ENCODE measurements at regions not wholly inside any gene's neighbourhood (a gene's known extent, or its start where the extent isn't known, plus 50 kb on each side); places are given as distances from the start of the nearest gene placed in this dataset.

DNA sequence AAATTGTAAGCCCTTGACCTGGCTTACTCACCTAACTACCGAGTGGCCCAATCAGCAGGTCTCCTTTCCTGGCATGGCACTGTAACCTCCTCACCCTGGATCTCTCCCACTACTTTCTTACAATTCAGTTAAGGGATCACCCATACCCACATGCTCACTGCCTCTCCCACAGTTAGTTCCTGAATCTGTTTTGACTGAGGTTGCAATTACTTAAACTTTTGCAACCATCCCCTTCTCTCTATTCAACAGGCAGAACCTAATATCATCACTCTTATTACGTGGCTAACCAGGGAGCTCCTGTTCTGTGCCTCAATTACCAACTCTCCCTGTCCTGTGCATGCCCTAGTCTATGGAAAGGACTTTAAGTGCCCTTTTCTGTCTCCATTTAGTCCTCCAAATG, 84.2 kb upstream of the IKZF1 start:
- in situ Hi-C loops (cut with MboI; ENCODE audit: low sequenced_read_pairs in 4 of 4) (loop anchor here in 2 of 4 donors (25.0 kb wide), 2 partner anchors 192 to 467 kb away; no protein-coding TSS in a partner anchor), intact Hi-C loops (cut with DNase I; ENCODE audit: low total_unique reads) (no loop called here)
- no peak for TF ChIP-seq POLR2A (IDR thresholded peaks at IDR 0.05)
- TF ChIP-seq, protein P1, sequence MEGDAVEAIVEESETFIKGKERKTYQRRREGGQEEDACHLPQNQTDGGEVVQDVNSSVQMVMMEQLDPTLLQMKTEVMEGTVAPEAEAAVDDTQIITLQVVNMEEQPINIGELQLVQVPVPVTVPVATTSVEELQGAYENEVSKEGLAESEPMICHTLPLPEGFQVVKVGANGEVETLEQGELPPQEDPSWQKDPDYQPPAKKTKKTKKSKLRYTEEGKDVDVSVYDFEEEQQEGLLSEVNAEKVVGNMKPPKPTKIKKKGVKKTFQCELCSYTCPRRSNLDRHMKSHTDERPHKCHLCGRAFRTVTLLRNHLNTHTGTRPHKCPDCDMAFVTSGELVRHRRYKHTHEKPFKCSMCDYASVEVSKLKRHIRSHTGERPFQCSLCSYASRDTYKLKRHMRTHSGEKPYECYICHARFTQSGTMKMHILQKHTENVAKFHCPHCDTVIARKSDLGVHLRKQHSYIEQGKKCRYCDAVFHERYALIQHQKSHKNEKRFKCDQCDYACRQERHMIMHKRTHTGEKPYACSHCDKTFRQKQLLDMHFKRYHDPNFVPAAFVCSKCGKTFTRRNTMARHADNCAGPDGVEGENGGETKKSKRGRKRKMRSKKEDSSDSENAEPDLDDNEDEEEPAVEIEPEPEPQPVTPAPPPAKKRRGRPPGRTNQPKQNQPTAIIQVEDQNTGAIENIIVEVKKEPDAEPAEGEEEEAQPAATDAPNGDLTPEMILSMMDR (IDR thresholded peaks at IDR 0.05 in 4 of 5, conservative IDR thresholded peaks at IDR 0.05 in 1 of 5), result no peak
- Histone ChIP-seq H3K4me1 (no peaks in the 10 kb centered on the region), H3K9me3 (peaks cover 0 to 6% (median 0%) of the 10 kb centered on the region in 3 donors), H3K36me3 (no peaks in the 10 kb centered on the region), H3K27ac (no peak overlapping the region), H3K4me3 (no peak overlapping the region), H3K27me3 (no peaks in the 10 kb centered on the region)
- ATAC-seq (no peak), DNase-seq (no peak)

- Histone ChIP-seq H3K27ac (no peak overlapping the region), H3K27me3 (no peaks in the 10 kb centered on the region), H3K4me1 (no peaks in the 10 kb centered on the region), H3K4me3 (no peak overlapping the region), H3K36me3 (no peaks in the 10 kb centered on the region), H3K9me3 (peaks cover 0 to 6% (median 0%) of the 10 kb centered on the region in 3 donors)
- intact Hi-C loops (cut with DNase I; ENCODE audit: low total_unique reads) (no loop called here), in situ Hi-C loops (cut with MboI; ENCODE audit: low sequenced_read_pairs in 4 of 4) (loop anchor here in 2 of 4 donors (25.0 kb wide), 2 partner anchors 194 to 469 kb away; no protein-coding TSS in a partner anchor)
- TF ChIP-seq POLR2A (IDR thresholded peaks at IDR 0.05), result no peak
- TF ChIP-seq, protein P1 (IDR thresholded peaks at IDR 0.05 in 4 of 5, conservative IDR thresholded peaks at IDR 0.05 in 1 of 5), result no peak
- ATAC-seq, result no peak
- no peak for DNase-seq
Measured at GRCh38 chr7:50217821-50218281, 86.7 kb upstream of the IKZF1 start.

- Histone ChIP-seq H3K9me3 (peaks cover 0 to 1% (median 0%) of the 10 kb centered on the region in 3 donors), H3K4me1 (no peaks in the 10 kb centered on the region), H3K27me3 (no peaks in the 10 kb centered on the region), H3K4me3 (no peak overlapping the region), H3K36me3 (no peaks in the 10 kb centered on the region), H3K27ac (no peak overlapping the region)
- intact Hi-C loops (cut with DNase I; ENCODE audit: low total_unique reads) (no loop called here), in situ Hi-C loops (cut with MboI; ENCODE audit: low sequenced_read_pairs in 4 of 4) (loop anchor here in 2 of 4 donors (25.0 kb wide), 2 partner anchors 195 to 470 kb away; no protein-coding TSS in a partner anchor)
- DNase-seq (no peak), ATAC-seq (no peak)
- TF ChIP-seq, protein P1 (IDR thresholded peaks at IDR 0.05 in 4 of 5, conservative IDR thresholded peaks at IDR 0.05 in 1 of 5), result no peak
- no peak for TF ChIP-seq POLR2A (IDR thresholded peaks at IDR 0.05)
Measured at GRCh38 chr7:50217401-50217800, 87.1 kb upstream of the IKZF1 start.

GRCh38 chr7:50216626-50217025, 87.9 kb upstream of the IKZF1 start:
- in situ Hi-C loops (cut with MboI; ENCODE audit: low sequenced_read_pairs in 4 of 4), result loop anchor here in 2 of 4 donors (25.0 kb wide), 2 partner anchors 196 to 471 kb away; no protein-coding TSS in a partner anchor
- Histone ChIP-seq H3K27me3 (no peaks in the 10 kb centered on the region), H3K36me3 (no peaks in the 10 kb centered on the region), H3K9me3 (no peaks in the 10 kb centered on the region), H3K27ac (no peak overlapping the region), H3K4me1 (no peaks in the 10 kb centered on the region), H3K4me3 (no peak overlapping the region)
- ATAC-seq (no peak), DNase-seq (no peak)
- intact Hi-C loops (cut with DNase I; ENCODE audit: low total_unique reads), result no loop called here
- no peak for TF ChIP-seq POLR2A (IDR thresholded peaks at IDR 0.05)
- TF ChIP-seq, protein P1 (IDR thresholded peaks at IDR 0.05 in 4 of 5, conservative IDR thresholded peaks at IDR 0.05 in 1 of 5), result no peak

DNA sequence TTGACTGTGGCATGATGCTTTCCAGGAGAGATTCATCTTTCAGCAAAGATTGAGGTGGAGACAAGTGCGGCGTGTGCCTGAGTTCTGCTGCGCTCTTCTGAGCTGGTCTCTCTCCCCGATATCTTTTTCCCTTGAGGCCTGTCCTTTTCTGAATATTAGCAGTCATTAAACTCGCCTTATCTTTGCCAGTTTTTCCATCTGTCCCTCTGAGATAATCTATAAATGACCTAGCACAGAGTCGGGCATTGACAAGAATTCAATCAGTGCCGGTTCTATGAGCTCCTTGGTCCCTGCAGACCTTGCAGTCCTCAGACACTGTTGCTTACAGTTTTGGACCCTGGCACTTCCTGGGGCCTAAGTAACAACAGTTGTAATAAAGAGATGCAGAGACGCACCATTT, 89.7 kb upstream of the IKZF1 start:
- Histone ChIP-seq H3K27me3 (no peaks in the 10 kb centered on the region), H3K4me3 (no peak overlapping the region), H3K9me3 (no peaks in the 10 kb centered on the region), H3K4me1 (no peaks in the 10 kb centered on the region), H3K36me3 (no peaks in the 10 kb centered on the region), H3K27ac (no peak overlapping the region)
- no peak for DNase-seq
- TF ChIP-seq POLR2A (IDR thresholded peaks at IDR 0.05), result no peak
- TF ChIP-seq, protein P1 (IDR thresholded peaks at IDR 0.05 in 4 of 5, conservative IDR thresholded peaks at IDR 0.05 in 1 of 5), result no peak
- intact Hi-C loops (cut with DNase I; ENCODE audit: low total_unique reads), result no loop called here
- no peak for ATAC-seq
- in situ Hi-C loops (cut with MboI; ENCODE audit: low sequenced_read_pairs in 4 of 4), result loop anchor here in 2 of 4 donors (25.0 kb wide), 2 partner anchors 198 to 473 kb away; no protein-coding TSS in a partner anchor
